Transverse colon (tissue), 4 donors: ENCODE measurements at regions not wholly inside any gene's neighbourhood (a gene's known extent, or its start where the extent isn't known, plus 50 kb on each side); places are given as distances from the start of the nearest gene placed in this dataset.

Experiments
- EP300 ChIP-seq: sonication (generic); formaldehyde crosslinking; IDR thresholded peaks from one replicate; pipeline ENCODE4 v1.6.1; 2017; ENCODE audit warnings: antibody characterized with exemption, low read depth
- POLR2A ChIP-seq: fragments of 450-650 bp; IDR thresholded peaks from one replicate; pipeline ENCODE4 v1.6.1; 2016; ENCODE audit warnings: antibody characterized with exemption, mild to moderate bottlenecking, moderate library complexity
- POLR2AphosphoS5 ChIP-seq, 3 donors: sonication (generic); formaldehyde crosslinking; IDR thresholded peaks; one replicate each; pipeline ENCODE4 v1.6.1; 2016; ENCODE audit warnings: antibody characterized with exemption in 3 of 3
- TF ChIP-seq, protein P1 (sequence below), 5 experiments: fragments of 200-600 bp in 3 of 5; fragments of 450-650 bp in 2 of 5; sonication (generic) in 3 of 5; IDR thresholded peaks; 1 replicate in 2 of 5; 2 replicates in 3 of 5; pipeline ENCODE4 v1.5.1; 2016 to 2017; ENCODE audit warnings: antibody characterized with exemption in 5 of 5, inconsistent platforms in 3 of 5, mild to moderate bottlenecking in 2 of 5, moderate library complexity in 1 of 5

DNA sequence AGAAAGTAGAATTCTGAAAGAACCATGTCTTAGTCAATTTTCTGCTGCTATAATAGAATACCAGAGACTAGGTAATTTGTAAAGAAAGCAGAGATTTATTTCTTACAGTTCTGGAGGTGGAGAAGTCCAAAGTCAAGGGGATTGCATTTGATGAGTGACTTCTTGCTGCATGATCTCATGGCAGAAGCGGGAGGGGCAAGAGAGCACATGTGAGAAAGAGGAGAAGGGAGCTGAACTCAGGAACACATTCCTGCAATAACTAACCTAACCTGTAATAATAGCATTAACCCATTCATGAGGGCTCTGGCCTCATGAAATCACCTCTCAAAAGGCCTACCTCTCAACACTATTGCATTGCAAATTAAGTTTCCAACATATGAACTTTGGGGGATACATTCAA lies 797.5 kb upstream of the POU3F3 start:
- TF ChIP-seq POLR2A (no peak), POLR2AphosphoS5 (IDR thresholded peaks at IDR 0.05) (no peak), EP300 (no peak)
- TF ChIP-seq, protein P1, sequence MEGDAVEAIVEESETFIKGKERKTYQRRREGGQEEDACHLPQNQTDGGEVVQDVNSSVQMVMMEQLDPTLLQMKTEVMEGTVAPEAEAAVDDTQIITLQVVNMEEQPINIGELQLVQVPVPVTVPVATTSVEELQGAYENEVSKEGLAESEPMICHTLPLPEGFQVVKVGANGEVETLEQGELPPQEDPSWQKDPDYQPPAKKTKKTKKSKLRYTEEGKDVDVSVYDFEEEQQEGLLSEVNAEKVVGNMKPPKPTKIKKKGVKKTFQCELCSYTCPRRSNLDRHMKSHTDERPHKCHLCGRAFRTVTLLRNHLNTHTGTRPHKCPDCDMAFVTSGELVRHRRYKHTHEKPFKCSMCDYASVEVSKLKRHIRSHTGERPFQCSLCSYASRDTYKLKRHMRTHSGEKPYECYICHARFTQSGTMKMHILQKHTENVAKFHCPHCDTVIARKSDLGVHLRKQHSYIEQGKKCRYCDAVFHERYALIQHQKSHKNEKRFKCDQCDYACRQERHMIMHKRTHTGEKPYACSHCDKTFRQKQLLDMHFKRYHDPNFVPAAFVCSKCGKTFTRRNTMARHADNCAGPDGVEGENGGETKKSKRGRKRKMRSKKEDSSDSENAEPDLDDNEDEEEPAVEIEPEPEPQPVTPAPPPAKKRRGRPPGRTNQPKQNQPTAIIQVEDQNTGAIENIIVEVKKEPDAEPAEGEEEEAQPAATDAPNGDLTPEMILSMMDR (IDR thresholded peaks at IDR 0.05) = no peak
